Stomach (tissue), 8 donors: ENCODE measurements at regions not wholly inside any gene's neighbourhood (a gene's known extent, or its start where the extent isn't known, plus 50 kb on each side); places are given as distances from the start of the nearest gene placed in this dataset.

Experiments used
- DNase-seq, 2 donors: peaks; one replicate each; pipeline versions ENCODE4 v3.0.0 to v3.0.0-alpha.2; 2013 to 2019
- H3K27ac ChIP-seq, 5 donors: fragments of 200-600 bp in 4 of 5; sonication (generic) in 4 of 5; one replicate each; pipeline ENCODE4 v1.5.1; 2013 to 2019; ENCODE audit warnings: mild to moderate bottlenecking in 1 of 5, moderate library complexity in 1 of 5
- H3K27me3 ChIP-seq, 3 donors: fragments of 200-600 bp; sonication (generic); one replicate each; pipeline ENCODE4 v1.5.1; 2017 to 2019; ENCODE audit warnings: mixed run types in 1 of 3
- H3K36me3 ChIP-seq, 4 donors: fragments of 200-600 bp; sonication (generic); 1 replicate in 3 of 4; 2 replicates in 1 of 4; pipeline ENCODE4 v1.5.1; 2016 to 2019
- H3K4me1 ChIP-seq, 4 donors: fragments of 200-600 bp; sonication (generic); one replicate each; pipeline ENCODE4 v1.5.1; 2016 to 2019
- H3K4me3 ChIP-seq, 4 donors: fragments of 200-600 bp; sonication (generic) in 3 of 4; one replicate each; pipeline ENCODE4 v1.5.1; 2016 to 2019; ENCODE audit warnings: mild to moderate bottlenecking in 1 of 4
- H3K9me3 ChIP-seq, 4 donors: fragments of 200-600 bp; sonication (generic); one replicate each; pipeline ENCODE4 v1.5.1; 2016 to 2019
- EP300 ChIP-seq: sonication (generic); formaldehyde crosslinking; IDR thresholded peaks from one replicate; pipeline ENCODE4 v1.6.1; 2017; ENCODE audit warnings: antibody characterized with exemption
- POLR2A ChIP-seq, 4 donors: fragments of 450-650 bp; IDR thresholded peaks; one replicate each; pipeline ENCODE4 v1.6.1; 2016; ENCODE audit warnings: antibody characterized with exemption in 4 of 4, control low read depth in 2 of 4, mild to moderate bottlenecking in 1 of 4, moderate library complexity in 1 of 4
- POLR2AphosphoS5 ChIP-seq, 3 donors: sonication (generic); formaldehyde crosslinking; IDR thresholded peaks; one replicate each; pipeline ENCODE4 v1.6.1; 2016; ENCODE audit warnings: antibody characterized with exemption in 3 of 3
- WGBS, 5 donors: extraction: QIAGEN DNeasy Blood & Tissue Kit in 3 of 5; methylation state at CpG; one replicate each; pipeline versions ENCODE4 v1.1.5 to v1.1.7; 2013 to 2018; 5-methylcytosine and 5-hydroxymethylcytosine counted together
- intact Hi-C: fragments of 100-400 bp; cut with DNase I; formaldehyde crosslinking; loops from one replicate; pipeline ENCODE4 v1.15.1; 2023; ENCODE audit warnings: low total_unique reads
- TF ChIP-seq, protein P1 (sequence below), 7 experiments: fragments of 450-650 bp in 4 of 7; fragments of 200-600 bp in 3 of 7; sonication (generic) in 3 of 7; IDR thresholded peaks; one replicate each; pipeline ENCODE4 v1.5.1; 2016 to 2019; ENCODE audit warnings: antibody characterized with exemption in 7 of 7, control low read depth in 2 of 7, mild to moderate bottlenecking in 1 of 7
- donor health status: healthy with polysubstance abuse.
- donor health status: Bipolar disorder and iron deficiency.
- donor health status: healthy.

DNA sequence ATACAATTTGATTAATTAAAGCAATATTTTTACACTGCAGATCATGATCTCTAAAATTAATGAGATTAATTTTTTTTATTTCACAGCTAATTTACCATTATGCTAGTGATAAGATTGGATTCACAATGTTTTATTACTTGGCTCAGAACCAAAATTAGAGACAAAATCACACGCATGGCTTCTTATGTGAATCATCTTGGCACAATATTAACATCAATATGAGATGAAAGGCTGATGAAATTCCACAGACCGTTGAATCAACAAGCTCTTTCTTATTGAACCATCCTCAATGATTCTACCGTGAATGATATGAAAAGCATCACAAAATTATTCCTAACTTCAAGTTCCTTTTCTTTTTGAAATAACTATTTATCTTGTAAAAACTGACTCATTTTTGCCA is 544.9 kb downstream of the KCNT2 start:
- Histone ChIP-seq H3K4me3 (no peak overlapping the region), H3K36me3 (no peaks in the 10 kb centered on the region), H3K27ac (no peak overlapping the region), H3K27me3 (no peaks in the 10 kb centered on the region), H3K9me3 (no peaks in the 10 kb centered on the region), H3K4me1 (no peaks in the 10 kb centered on the region)
- DNase-seq, result no peak
- WGBS, 5 donors, result 64 to 74% (median 69%) methylated on average over 3 of the region's 3 CpGs
- TF ChIP-seq POLR2AphosphoS5 (IDR thresholded peaks at IDR 0.05), result no peak
- TF ChIP-seq, protein P1, sequence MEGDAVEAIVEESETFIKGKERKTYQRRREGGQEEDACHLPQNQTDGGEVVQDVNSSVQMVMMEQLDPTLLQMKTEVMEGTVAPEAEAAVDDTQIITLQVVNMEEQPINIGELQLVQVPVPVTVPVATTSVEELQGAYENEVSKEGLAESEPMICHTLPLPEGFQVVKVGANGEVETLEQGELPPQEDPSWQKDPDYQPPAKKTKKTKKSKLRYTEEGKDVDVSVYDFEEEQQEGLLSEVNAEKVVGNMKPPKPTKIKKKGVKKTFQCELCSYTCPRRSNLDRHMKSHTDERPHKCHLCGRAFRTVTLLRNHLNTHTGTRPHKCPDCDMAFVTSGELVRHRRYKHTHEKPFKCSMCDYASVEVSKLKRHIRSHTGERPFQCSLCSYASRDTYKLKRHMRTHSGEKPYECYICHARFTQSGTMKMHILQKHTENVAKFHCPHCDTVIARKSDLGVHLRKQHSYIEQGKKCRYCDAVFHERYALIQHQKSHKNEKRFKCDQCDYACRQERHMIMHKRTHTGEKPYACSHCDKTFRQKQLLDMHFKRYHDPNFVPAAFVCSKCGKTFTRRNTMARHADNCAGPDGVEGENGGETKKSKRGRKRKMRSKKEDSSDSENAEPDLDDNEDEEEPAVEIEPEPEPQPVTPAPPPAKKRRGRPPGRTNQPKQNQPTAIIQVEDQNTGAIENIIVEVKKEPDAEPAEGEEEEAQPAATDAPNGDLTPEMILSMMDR (IDR thresholded peaks at IDR 0.05), result no peak
- no peak for TF ChIP-seq EP300
- TF ChIP-seq POLR2A (IDR thresholded peaks at IDR 0.05), result no peak
- intact Hi-C loops, result no loop called here

DNA sequence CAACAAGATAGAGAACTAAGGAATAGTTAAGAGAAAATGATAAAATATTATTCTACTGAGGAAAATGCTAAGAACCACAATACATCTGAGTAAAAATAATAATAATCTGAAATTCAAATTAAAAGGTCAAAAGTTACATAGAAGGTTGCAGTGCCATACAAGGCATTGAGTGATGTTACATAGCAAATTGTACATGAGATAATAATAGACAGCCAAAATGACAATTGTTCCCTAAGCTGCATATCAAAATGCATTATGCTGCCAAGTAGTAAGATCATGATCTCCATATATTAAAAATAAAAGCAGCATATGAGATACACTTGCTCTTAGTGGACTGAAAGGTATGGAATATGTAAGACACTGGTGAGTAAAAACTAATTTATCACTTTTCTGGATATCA is 547.7 kb downstream of the KCNT2 start:
- no peak overlapping the region for H3K4me3 ChIP-seq
- no peaks in the 10 kb centered on the region for H3K27me3 ChIP-seq
- H3K9me3 ChIP-seq, result no peaks in the 10 kb centered on the region
- TF ChIP-seq POLR2A (IDR thresholded peaks at IDR 0.05) (no peak), POLR2AphosphoS5 (IDR thresholded peaks at IDR 0.05) (no peak), EP300 (no peak)
- TF ChIP-seq, protein P1 (IDR thresholded peaks at IDR 0.05), result no peak
- H3K27ac ChIP-seq, result no peak overlapping the region
- no peaks in the 10 kb centered on the region for H3K4me1 ChIP-seq
- DNase-seq, result no peak
- intact Hi-C loops, result no loop called here
- H3K36me3 ChIP-seq, result no peaks in the 10 kb centered on the region

DNA sequence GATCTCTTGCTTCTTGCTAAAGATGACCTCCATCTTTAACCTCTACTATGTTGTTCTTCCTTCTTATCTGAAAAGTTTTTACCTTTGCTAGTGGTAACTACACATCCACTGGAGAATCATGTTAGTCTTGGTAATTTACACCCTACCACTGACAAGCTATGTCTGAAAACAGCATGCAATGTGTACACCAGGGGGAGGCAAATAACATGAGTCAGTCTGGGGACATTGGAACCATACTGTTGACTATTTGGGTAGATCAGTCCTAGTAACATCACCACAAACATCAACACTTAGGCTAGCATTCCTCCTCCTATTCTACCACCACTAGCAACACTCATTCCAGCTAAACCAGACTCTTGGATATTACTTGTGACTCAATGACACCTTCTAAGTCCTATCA is 549.0 kb downstream of the KCNT2 start:
- Histone ChIP-seq H3K4me1 (no peaks in the 10 kb centered on the region), H3K27ac (no peak overlapping the region), H3K36me3 (no peaks in the 10 kb centered on the region), H3K9me3 (no peaks in the 10 kb centered on the region), H3K4me3 (no peak overlapping the region), H3K27me3 (no peaks in the 10 kb centered on the region)
- no peak for DNase-seq
- intact Hi-C loops, result no loop called here
- no peak for TF ChIP-seq POLR2A (IDR thresholded peaks at IDR 0.05)
- TF ChIP-seq POLR2AphosphoS5 (IDR thresholded peaks at IDR 0.05), result no peak
- no peak for TF ChIP-seq EP300
- TF ChIP-seq, protein P1 (IDR thresholded peaks at IDR 0.05), result no peak

DNA sequence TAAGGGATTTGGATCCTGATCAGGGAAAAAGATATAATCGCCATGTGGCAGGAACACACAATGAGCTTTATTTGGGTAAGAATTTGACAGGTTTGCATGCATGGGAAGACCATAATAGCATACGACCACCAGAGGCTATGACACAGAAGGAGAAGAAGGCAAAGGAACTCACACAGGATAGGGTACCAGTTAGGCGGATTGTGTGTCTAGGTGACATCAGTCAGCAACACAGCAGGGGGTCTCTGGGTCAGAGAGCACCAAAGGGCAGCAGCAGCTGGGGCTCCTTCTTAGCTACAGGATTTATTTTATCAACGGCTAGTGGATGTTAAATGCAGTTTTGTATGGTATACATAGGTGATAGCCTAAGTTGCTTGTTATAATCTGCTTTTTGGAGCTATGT is 551.3 kb downstream of the KCNT2 start:
- DNase-seq, result no peak
- WGBS, 5 donors, result 25 to 43% (median 32%) methylated on average over 4 of the region's 4 CpGs
- Histone ChIP-seq H3K36me3 (no peaks in the 10 kb centered on the region), H3K9me3 (no peaks in the 10 kb centered on the region), H3K4me3 (no peak overlapping the region), H3K4me1 (no peaks in the 10 kb centered on the region), H3K27me3 (no peaks in the 10 kb centered on the region), H3K27ac (no peak overlapping the region)
- no peak for TF ChIP-seq POLR2A (IDR thresholded peaks at IDR 0.05)
- TF ChIP-seq, protein P1 (IDR thresholded peaks at IDR 0.05), result no peak
- no peak for TF ChIP-seq EP300
- no peak for TF ChIP-seq POLR2AphosphoS5 (IDR thresholded peaks at IDR 0.05)
- intact Hi-C loops, result no loop called here

DNA sequence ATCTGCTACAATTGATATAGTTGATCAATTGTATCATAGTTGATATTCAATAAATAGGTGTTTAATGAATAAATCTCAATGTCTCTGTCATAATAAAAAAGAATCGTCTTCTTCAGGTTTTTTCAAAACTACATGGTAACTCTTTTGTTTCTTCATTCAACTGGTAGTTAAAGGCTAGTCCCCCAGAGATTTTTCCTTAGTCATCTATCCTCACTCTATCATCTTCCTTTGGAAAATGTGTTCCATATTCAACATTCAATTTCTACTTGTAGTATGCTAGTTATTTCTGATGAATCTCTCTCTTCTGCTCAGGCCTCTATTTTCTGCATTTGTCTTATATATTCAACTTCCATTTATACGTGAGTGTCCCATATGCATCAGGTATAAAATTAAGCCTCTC is 558.8 kb downstream of the KCNT2 start:
- Histone ChIP-seq H3K4me3 (no peak overlapping the region), H3K9me3 (no peaks in the 10 kb centered on the region), H3K36me3 (no peaks in the 10 kb centered on the region), H3K4me1 (no peaks in the 10 kb centered on the region), H3K27me3 (no peaks in the 10 kb centered on the region), H3K27ac (no peak overlapping the region)
- DNase-seq, result no peak
- WGBS, 5 donors, result 77 to 93% (median 88%) methylated on average over 2 of the region's 2 CpGs
- TF ChIP-seq EP300, result no peak
- no peak for TF ChIP-seq POLR2AphosphoS5 (IDR thresholded peaks at IDR 0.05)
- no peak for TF ChIP-seq POLR2A (IDR thresholded peaks at IDR 0.05)
- TF ChIP-seq, protein P1 (IDR thresholded peaks at IDR 0.05), result no peak
- intact Hi-C loops, result no loop called here
